ENCODE measurements at regions not wholly inside any gene's neighbourhood (a gene's known extent, or its start where the extent isn't known, plus 50 kb on each side); places are given as distances from the start of the nearest gene placed in this dataset.

GRCh38 chr2:101610750-101611315 lies 86.7 kb upstream of the MAP4K4 start:
- intact Hi-C loops (cut with DNase I), result no loop called here
- no peaks in the 10 kb centered on the region for H3K36me3 ChIP-seq (replicated peaks in 1 of 2; ENCODE audit: insufficient read depth in 1 of 2, low read depth in 2 of 2)
- H3K4me3 ChIP-seq, result no peak overlapping the region
- ATAC-seq (no peak), DNase-seq (no peak)
- no peak overlapping the region for H3K27ac ChIP-seq
- H3K27me3 ChIP-seq, result no peaks in the 10 kb centered on the region
- 92 to 95% methylated on average over 3 of the region's 3 CpGs for WGBS, 2 donors
- H3K4me1 ChIP-seq, result no peaks in the 10 kb centered on the region
- no peaks in the 10 kb centered on the region for H3K9me3 ChIP-seq
- TF ChIP-seq POLR2A (IDR thresholded peaks at IDR 0.05) (no peak), CTCF (IDR thresholded peaks at IDR 0.05) (no peak)

GRCh38 chr2:101609433-101609832 lies 88.1 kb upstream of the MAP4K4 start:
- Histone ChIP-seq H3K36me3 (replicated peaks in 1 of 2; ENCODE audit: insufficient read depth in 1 of 2, low read depth in 2 of 2) (no peaks in the 10 kb centered on the region), H3K4me1 (no peaks in the 10 kb centered on the region), H3K4me3 (no peak overlapping the region), H3K27me3 (no peaks in the 10 kb centered on the region), H3K9me3 (no peaks in the 10 kb centered on the region), H3K27ac (no peak overlapping the region)
- 95 to 97% methylated on average over 4 of the region's 4 CpGs for WGBS, 2 donors
- TF ChIP-seq CTCF (IDR thresholded peaks at IDR 0.05) (no peak), POLR2A (IDR thresholded peaks at IDR 0.05) (no peak)
- intact Hi-C loops (cut with DNase I), result no loop called here
- DNase-seq, result no peak
- ATAC-seq, result no peak

- TF ChIP-seq CTCF (IDR thresholded peaks at IDR 0.05), result no peak
- no peak for TF ChIP-seq POLR2A (IDR thresholded peaks at IDR 0.05)
- no peaks in the 10 kb centered on the region for H3K27me3 ChIP-seq
- no peak overlapping the region for H3K27ac ChIP-seq
- intact Hi-C loops (cut with DNase I), result no loop called here
- DNase-seq (no peak), ATAC-seq (no peak)
- H3K9me3 ChIP-seq, result no peaks in the 10 kb centered on the region
- H3K4me1 ChIP-seq, result no peaks in the 10 kb centered on the region
- H3K36me3 ChIP-seq (replicated peaks in 1 of 2; ENCODE audit: insufficient read depth in 1 of 2, low read depth in 2 of 2), result no peaks in the 10 kb centered on the region
- no peak overlapping the region for H3K4me3 ChIP-seq
- 82 to 88% methylated on average over 4 of the region's 4 CpGs for WGBS, 2 donors
Observed at GRCh38 chr2:101608408-101609310, 88.8 kb upstream of the MAP4K4 start.

GRCh38 chr2:101597347-101597944 lies 100.1 kb upstream of the MAP4K4 start:
- H3K4me3 ChIP-seq, result no peak overlapping the region
- H3K4me1 ChIP-seq, result no peaks in the 10 kb centered on the region
- 81 to 88% methylated on average over 4 of the region's 4 CpGs for WGBS, 2 donors
- no peaks in the 10 kb centered on the region for H3K9me3 ChIP-seq
- TF ChIP-seq POLR2A (IDR thresholded peaks at IDR 0.05), result no peak
- no peak for TF ChIP-seq CTCF (IDR thresholded peaks at IDR 0.05)
- H3K27ac ChIP-seq, result no peak overlapping the region
- intact Hi-C loops (cut with DNase I), result no loop called here
- H3K36me3 ChIP-seq (replicated peaks in 1 of 2; ENCODE audit: insufficient read depth in 1 of 2, low read depth in 2 of 2), result no peaks in the 10 kb centered on the region
- no peak for DNase-seq
- no peak for ATAC-seq
- H3K27me3 ChIP-seq, result no peaks in the 10 kb centered on the region
